IPS-18c (cell line): ENCODE measurements at regions not wholly inside any gene's neighbourhood (a gene's known extent, or its start where the extent isn't known, plus 50 kb on each side); places are given as distances from the start of the nearest gene placed in this dataset.
A peak's percentile ranks its signal among the peaks of the same experiment; 100 is the strongest.
"Not testable (repeated sequence)": the region's sequence is repeated elsewhere in the genome, so short reads cannot be mapped to it uniquely, and the experiment has no call there.

ENCODE experiments used
- H3K4me3 ChIP-seq: 2 replicates; pipeline ENCODE4 v1.7.0; 2013; ENCODE audit warnings: low read depth, mild to moderate bottlenecking, low read length, moderate library complexity; ENCODE audit not compliant: insufficient read depth
- H3K9me3 ChIP-seq: one replicate; pipeline ENCODE4 v1.6.1; 2013; ENCODE audit warnings: mild to moderate bottlenecking, low read length, moderate library complexity; ENCODE audit not compliant: control insufficient read depth, insufficient read depth

- H3K4me3 ChIP-seq = no peak overlapping the region
- no peaks in the 10 kb centered on the region for H3K9me3 ChIP-seq
These were observed 250.7 kb upstream of the JARID2 start for GRCh38 chr6:14995208-14995607.

GRCh38 chr6:14995966-14996602, 249.8 kb upstream of the JARID2 start:
- H3K4me3 ChIP-seq = no peak overlapping the region
- H3K9me3 ChIP-seq = no peaks in the 10 kb centered on the region

GRCh38 chr6:14996892-14997291, 249.0 kb upstream of the JARID2 start:
- H3K4me3 ChIP-seq = no peak overlapping the region
- no peaks in the 10 kb centered on the region for H3K9me3 ChIP-seq

GRCh38 chr6:14997507-14997906, 248.4 kb upstream of the JARID2 start:
- Histone ChIP-seq H3K4me3 (no peak overlapping the region), H3K9me3 (no peaks in the 10 kb centered on the region)

GRCh38 chr6:14999106-14999505, 246.8 kb upstream of the JARID2 start:
- Histone ChIP-seq H3K4me3 (no peak overlapping the region), H3K9me3 (no peaks in the 10 kb centered on the region)

GRCh38 chr6:15001326-15001910, 244.5 kb upstream of the JARID2 start:
- H3K9me3 ChIP-seq = no peaks in the 10 kb centered on the region
- H3K4me3 ChIP-seq = no peak overlapping the region

- Histone ChIP-seq H3K4me3 (no peak overlapping the region), H3K9me3 (no peaks in the 10 kb centered on the region)
These were observed 237.6 kb upstream of the JARID2 start for GRCh38 chr6:15008269-15008668.

- Histone ChIP-seq H3K9me3 (no peaks in the 10 kb centered on the region), H3K4me3 (no peak overlapping the region)
These were observed 230.9 kb upstream of the JARID2 start for GRCh38 chr6:15014958-15015357.

GRCh38 chr6:15016813-15017212, 229.1 kb upstream of the JARID2 start:
- Histone ChIP-seq H3K4me3 (no peak overlapping the region), H3K9me3 (no peaks in the 10 kb centered on the region)

- Histone ChIP-seq H3K9me3 (no peaks in the 10 kb centered on the region), H3K4me3 (no peak overlapping the region)
These were observed 228.6 kb upstream of the JARID2 start for GRCh38 chr6:15017261-15017660.

GRCh38 chr6:15017803-15018202, 228.1 kb upstream of the JARID2 start:
- Histone ChIP-seq H3K4me3 (no peak overlapping the region), H3K9me3 (no peaks in the 10 kb centered on the region)

- Histone ChIP-seq H3K4me3 (no peak overlapping the region), H3K9me3 (no peaks in the 10 kb centered on the region)
These were observed 225.6 kb upstream of the JARID2 start for GRCh38 chr6:15020119-15020770.

GRCh38 chr6:15021074-15021473, 224.8 kb upstream of the JARID2 start:
- peak overlapping the region; percentile 40 for H3K4me3 ChIP-seq

GRCh38 chr6:15023018-15023417, 222.9 kb upstream of the JARID2 start:
- not testable (repeated sequence) for H3K4me3 ChIP-seq, H3K9me3 ChIP-seq

More at GRCh38 chr6:15021074-15021473, 224.8 kb upstream of the JARID2 start:
- no peaks in the 10 kb centered on the region for H3K9me3 ChIP-seq

- Histone ChIP-seq H3K4me3 (no peak overlapping the region), H3K9me3 (no peaks in the 10 kb centered on the region)
These were observed 222.4 kb upstream of the JARID2 start for GRCh38 chr6:15023448-15023847.

GRCh38 chr6:15025446-15025845, 220.4 kb upstream of the JARID2 start:
- H3K4me3 ChIP-seq = no peak overlapping the region
- H3K9me3 ChIP-seq = no peaks in the 10 kb centered on the region

GRCh38 chr6:15026832-15027231, 219.0 kb upstream of the JARID2 start:
- Histone ChIP-seq H3K9me3 (no peaks in the 10 kb centered on the region), H3K4me3 (no peak overlapping the region)

GRCh38 chr6:15027472-15027871, 218.4 kb upstream of the JARID2 start:
- Histone ChIP-seq H3K4me3 (no peak overlapping the region), H3K9me3 (no peaks in the 10 kb centered on the region)
